HCT116 (cell line): ENCODE measurements at regions not wholly inside any gene's neighbourhood (a gene's known extent, or its start where the extent isn't known, plus 50 kb on each side); places are given as distances from the start of the nearest gene placed in this dataset.

ENCODE experiments used
- ATAC-seq: fragments of 200-7000 bp; cut with Tn5 transposase; 2 replicates; pipeline ENCODE4 v1.9.1; 2020; ENCODE audit warnings: mild to moderate bottlenecking, moderate library complexity
- BruUV-seq: library from RNA; stranded (reverse); fragments of 400-500 nt; replicated peaks from 2 replicates; lab custom pipeline; 2021; lab: Mats Ljungman, UMichigan
- CTCF ChIA-PET: fragments of 300-600 bp; sonication (Branson Sonifier 250); formaldehyde crosslinking; loops from one replicate; lab custom pipeline; 2021; ENCODE audit warnings: antibody characterized with exemption; lab: Charles Lee
- POLR2A ChIA-PET: fragments of 300-600, 350-600 bp; sonication (Branson Sonifier 250); formaldehyde crosslinking; loops from one replicate; lab custom pipeline; 2021; ENCODE audit warnings: antibody characterized with exemption; lab: Charles Lee
- RAD21 ChIA-PET, 2 experiments: fragments of 300-600 bp; sonication (Branson Sonifier 250); formaldehyde crosslinking; loops; one replicate each; lab custom pipeline; 2023; ENCODE audit warnings: low total read pairs in 2 of 2; ENCODE audit not compliant: uncharacterized antibody in 2 of 2, unreplicated experiment in 2 of 2, low non-redundant PET in 1 of 2; lab: Charles Lee
- DNase-seq: peaks from one replicate; pipeline ENCODE4 v3.0.0-alpha.2; 2010; ENCODE audit warnings: low read depth, low spot score
- H2AFZ ChIP-seq: fragments of 200-600 bp; shearing (Covaris generic), sonication (generic); 2 replicates; pipeline ENCODE4 v1.6.1; 2017; ENCODE audit warnings: low read depth, mixed run types, mixed read lengths, antibody characterized with exemption, low read length; ENCODE audit not compliant: poor library complexity, severe bottlenecking
- H3K27ac ChIP-seq: 2 replicates; pipeline ENCODE4 v1.5.1; 2012; ENCODE audit warnings: low read depth, low read length
- H3K27me3 ChIP-seq: fragments of 200-600 bp; sonication (generic); 2 replicates; pipeline ENCODE4 v1.6.1; 2016; ENCODE audit warnings: mixed run types, low read length, mixed read lengths; ENCODE audit not compliant: insufficient read depth
- H3K36me3 ChIP-seq, 2 experiments: fragments of 200-500 bp in 1 of 2; fragments of 200-600 bp in 1 of 2; sonication (Bioruptor generic) in 1 of 2; sonication (generic) in 1 of 2; 2 replicates each; pipeline versions ENCODE4 v1.5.1 to v1.6.1; 2014 to 2016; ENCODE audit warnings: low read length in 2 of 2, inconsistent platforms in 1 of 2, mixed read lengths in 1 of 2, mixed run types in 1 of 2; ENCODE audit not compliant: insufficient read depth in 2 of 2, control insufficient read depth in 1 of 2
- H3K4me1 ChIP-seq, 2 experiments: fragments of 200-600 bp in 1 of 2; sonication (generic) in 1 of 2; 2 replicates each; pipeline versions ENCODE4 v1.5.1 to v1.6.1; 2012 to 2017; ENCODE audit warnings: low read length in 2 of 2, inconsistent platforms in 1 of 2, mild to moderate bottlenecking in 1 of 2, mixed read lengths in 1 of 2, mixed run types in 1 of 2, moderate library complexity in 1 of 2; ENCODE audit not compliant: insufficient read depth in 2 of 2, control insufficient read depth in 1 of 2
- H3K4me2 ChIP-seq: fragments of 200-600 bp; sonication (generic); 2 replicates; pipeline ENCODE4 v1.6.1; 2017; ENCODE audit warnings: mixed run types, low read length, mixed read lengths
- H3K4me3 ChIP-seq, 2 experiments: fragments of 200-600 bp in 1 of 2; sonication (generic) in 1 of 2; replicated peaks in 1 of 2; 2 replicates each; pipeline ENCODE4 v1.5.1; 2011 to 2016; ENCODE audit warnings: low read length in 2 of 2, control low read depth in 1 of 2, low read depth in 1 of 2, mild to moderate bottlenecking in 1 of 2, mixed read lengths in 1 of 2, mixed run types in 1 of 2
- H3K79me2 ChIP-seq: fragments of 200-600 bp; sonication (generic); 2 replicates; pipeline ENCODE4 v1.6.1; 2017; ENCODE audit warnings: mild to moderate bottlenecking, mixed run types, low read length, moderate library complexity, mixed read lengths; ENCODE audit not compliant: insufficient read depth
- H3K9ac ChIP-seq: fragments of 200-600 bp; sonication (generic); 2 replicates; pipeline ENCODE4 v1.6.1; 2016; ENCODE audit warnings: low read length, mixed read lengths
- H3K9me2 ChIP-seq: fragments of 200-600 bp; sonication (generic), shearing (Covaris generic); 2 replicates; pipeline ENCODE4 v1.6.1; 2017; ENCODE audit warnings: mixed run types, mild to moderate bottlenecking, moderate library complexity; ENCODE audit not compliant: insufficient read depth
- H3K9me3 ChIP-seq, 2 experiments: fragments of 200-500 bp in 1 of 2; fragments of 200-600 bp in 1 of 2; sonication (Bioruptor generic) in 1 of 2; sonication (generic) in 1 of 2; 2 replicates each; pipeline ENCODE4 v1.6.1; 2014 to 2017; ENCODE audit warnings: low read length in 2 of 2, mixed read lengths in 2 of 2, inconsistent platforms in 1 of 2, low read depth in 1 of 2, mild to moderate bottlenecking in 1 of 2, mixed run types in 1 of 2, moderate library complexity in 1 of 2; ENCODE audit not compliant: control insufficient read depth in 1 of 2, insufficient read depth in 1 of 2
- H4K20me1 ChIP-seq: fragments of 200-600 bp; sonication (generic), shearing (Covaris generic); 2 replicates; pipeline ENCODE4 v1.6.1; 2017; ENCODE audit warnings: mixed run types, mild to moderate bottlenecking, moderate library complexity; ENCODE audit not compliant: insufficient read depth
- ATF3 ChIP-seq: IDR thresholded peaks from 2 replicates; pipeline ENCODE4 v1.6.1; 2012
- CBX3 ChIP-seq: IDR thresholded peaks from 2 replicates; pipeline ENCODE4 v1.6.1; 2012; ENCODE audit warnings: low read depth
- CEBPB ChIP-seq: IDR thresholded peaks from 2 replicates; pipeline ENCODE4 v1.6.1; 2012; ENCODE audit warnings: low read depth
- CTCF ChIP-seq, 3 experiments: fragments of 200-600 bp in 1 of 3; sonication (generic) in 1 of 3; IDR thresholded peaks in 2 of 3; conservative IDR thresholded peaks in 1 of 3; 2 replicates each; pipeline ENCODE4 v1.5.1; 2012 to 2017; ENCODE audit warnings: low read depth in 2 of 3, low read length in 2 of 3, antibody characterized with exemption in 1 of 3, borderline replicate concordance in 1 of 3, control low read depth in 1 of 3, mild to moderate bottlenecking in 1 of 3, mixed read lengths in 1 of 3, mixed run types in 1 of 3, moderate library complexity in 1 of 3; ENCODE audit not compliant: insufficient read depth in 1 of 3
- ELF1 ChIP-seq: IDR thresholded peaks from 2 replicates; pipeline ENCODE4 v1.6.1; 2012; ENCODE audit warnings: low read depth, borderline replicate concordance
- EZH2phosphoT487 ChIP-seq: fragments of 200-600 bp; IDR thresholded peaks from 2 replicates; pipeline ENCODE4 v1.6.1; 2018; ENCODE audit warnings: antibody characterized with exemption, borderline replicate concordance
- JUND ChIP-seq: IDR thresholded peaks from 2 replicates; pipeline ENCODE4 v1.6.1; 2012
- MAX ChIP-seq: IDR thresholded peaks from 2 replicates; pipeline ENCODE4 v1.6.1; 2012
- POLR2A ChIP-seq: IDR thresholded peaks from 2 replicates; pipeline ENCODE4 v1.7.0; 2011; ENCODE audit warnings: borderline replicate concordance; ENCODE audit not compliant: insufficient read depth, insufficient read length; ENCODE audit errors: extremely low read depth
- POLR2AphosphoS5 ChIP-seq: IDR thresholded peaks from 2 replicates; pipeline ENCODE4 v1.6.1; 2011; ENCODE audit warnings: mild to moderate bottlenecking, low read depth, low read length, moderate library complexity
- RAD21 ChIP-seq: IDR thresholded peaks from 2 replicates; pipeline ENCODE4 v1.6.1; 2012; ENCODE audit warnings: low read depth, mild to moderate bottlenecking
- REST ChIP-seq: IDR thresholded peaks from 2 replicates; pipeline ENCODE4 v1.6.1; 2012; ENCODE audit warnings: low read depth
- SP1 ChIP-seq: IDR thresholded peaks from 2 replicates; pipeline ENCODE4 v1.6.1; 2012; ENCODE audit warnings: low read depth
- SRF ChIP-seq: IDR thresholded peaks from 2 replicates; pipeline ENCODE4 v1.6.1; 2012; ENCODE audit warnings: low read depth
- TCF7L2 ChIP-seq: IDR thresholded peaks from 2 replicates; pipeline ENCODE4 v1.7.0; 2011; ENCODE audit warnings: borderline replicate concordance, inconsistent platforms; ENCODE audit not compliant: insufficient read depth, insufficient read length; ENCODE audit errors: extremely low read depth
- YY1 ChIP-seq: IDR thresholded peaks from 2 replicates; pipeline ENCODE4 v1.6.1; 2011; ENCODE audit warnings: low read length, low read depth, moderate library complexity, mild to moderate bottlenecking; ENCODE audit not compliant: insufficient replicate concordance; ENCODE audit errors: extremely low read depth
- ZBTB33 ChIP-seq: IDR thresholded peaks from 2 replicates; pipeline ENCODE4 v1.6.1; 2011; ENCODE audit warnings: mild to moderate bottlenecking, low read length, moderate library complexity; ENCODE audit not compliant: insufficient replicate concordance; ENCODE audit errors: extremely low read depth
- ZFX ChIP-seq: fragments of 450-650 bp; IDR thresholded peaks from 2 replicates; pipeline ENCODE4 v1.6.1; 2017
- ZNF274 ChIP-seq: fragments of 200-500 bp; sonication (Bioruptor generic); IDR thresholded peaks from 2 replicates; pipeline ENCODE4 v1.6.1; 2014; ENCODE audit warnings: mild to moderate bottlenecking, low read depth, low read length, inconsistent platforms
- intact Hi-C: fragments of 100-400 bp; cut with micrococcal nuclease; formaldehyde crosslinking; loops from 2 replicates; pipeline ENCODE4 v1.10.0; 2022

- H3K79me2 ChIP-seq: no peaks in the 10 kb centered on the region
- no peaks in the 10 kb centered on the region for H3K27me3 ChIP-seq
- intact Hi-C loops: no loop called here
- no peaks in the 10 kb centered on the region for H3K9me2 ChIP-seq
- no peak overlapping the region for H3K27ac ChIP-seq
- H3K4me3 ChIP-seq: no peak overlapping the region
- H3K36me3 ChIP-seq: no peaks in the 10 kb centered on the region
- no peak for ATAC-seq
- TF ChIP-seq SRF (no peak), POLR2AphosphoS5 (no peak), TCF7L2 (no peak), RAD21 (no peak), REST (no peak), ELF1 (no peak), CTCF (IDR thresholded peaks at IDR 0.05 in 2 of 3, conservative IDR thresholded peaks at IDR 0.05 in 1 of 3; ENCODE audit: borderline replicate concordance in 1 of 3, insufficient read depth in 1 of 3, low read depth in 2 of 3, low read length in 2 of 3) (no peak), ZNF274 (no peak), CEBPB (no peak), ZBTB33 (no peak), ATF3 (no peak), MAX (no peak), CBX3 (no peak), YY1 (no peak), EZH2phosphoT487 (no peak), JUND (no peak), POLR2A (no peak), ZFX (no peak), SP1 (no peak)
- no peaks in the 10 kb centered on the region for H3K4me1 ChIP-seq
- H3K9ac ChIP-seq: no peak overlapping the region
- no TSS peak for BruUV-seq
- DNase-seq: no peak
- no peak overlapping the region for H3K4me2 ChIP-seq
- ChIA-PET CTCF (no interaction called here), POLR2A (no interaction called here), RAD21 (no interaction called here)
- H2AFZ ChIP-seq: no peak overlapping the region
- no peaks in the 10 kb centered on the region for H3K9me3 ChIP-seq
- no peaks in the 10 kb centered on the region for H4K20me1 ChIP-seq
These were observed 265.3 kb upstream of the GK2 start for GRCh38 chr4:79673377-79673776.
